GM19463 (cell line): ENCODE measurements at regions not wholly inside any gene's neighbourhood (a gene's known extent, or its start where the extent isn't known, plus 50 kb on each side); places are given as distances from the start of the nearest gene placed in this dataset.
A peak's percentile ranks its signal among the peaks of the same experiment; 100 is the strongest.

Experiments used
- ATAC-seq: cut with Tn5 transposase; IDR thresholded peaks from one replicate; pipeline ENCODE4 v1.9.1; 2021; ENCODE audit warnings: mild to moderate bottlenecking, moderate library complexity; ENCODE audit not compliant: unreplicated experiment

GRCh38 chr1:116230712-116231111, 119.5 kb downstream of the MAB21L3 start:
- no peak for ATAC-seq

DNA sequence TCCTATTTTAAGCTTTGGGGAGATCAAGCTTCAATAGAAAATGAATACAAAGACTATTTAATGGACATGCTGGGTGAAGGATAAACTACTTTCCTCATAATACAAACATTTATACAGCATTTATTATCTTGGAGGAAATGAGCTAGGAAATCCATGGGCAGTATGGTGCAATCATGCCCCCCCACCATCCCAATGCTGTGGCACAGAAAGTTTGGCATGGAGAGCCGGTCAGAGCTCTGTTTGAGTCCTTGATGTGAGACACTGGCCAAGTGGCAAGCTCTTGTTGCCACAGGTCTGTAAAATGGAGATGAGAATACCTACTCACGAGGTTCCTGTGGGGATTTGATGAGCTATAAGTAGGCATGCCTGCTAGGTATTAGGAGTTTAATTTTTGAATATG, 120.6 kb downstream of the MAB21L3 start:
- ATAC-seq: no peak

GRCh38 chr1:116232989-116233514, 121.9 kb downstream of the MAB21L3 start:
- ATAC-seq: peak; percentile 67

DNA sequence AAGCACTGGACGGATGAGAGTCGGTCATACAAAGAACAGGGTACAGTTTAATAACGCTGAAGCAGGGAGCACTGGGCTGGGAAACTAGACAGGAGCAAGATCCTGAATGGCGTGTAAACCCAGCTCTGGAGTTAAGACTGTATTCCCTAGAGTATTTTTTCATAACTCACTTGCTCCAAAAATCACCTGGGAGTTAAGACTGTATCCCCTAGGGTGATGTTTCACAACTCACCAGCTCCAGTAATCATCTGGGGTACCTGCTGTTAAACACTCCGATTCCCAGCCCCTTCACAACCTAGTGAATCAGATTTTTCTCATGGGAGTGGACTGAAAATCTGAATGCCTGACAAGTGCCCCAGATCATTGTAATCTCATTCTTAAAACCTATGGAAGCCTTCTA, 123.2 kb downstream of the MAB21L3 start:
- no peak for ATAC-seq

- ATAC-seq: no peak
Observed at GRCh38 chr1:116239916-116240315, 128.7 kb downstream of the MAB21L3 start.

- ATAC-seq: no peak
Observed at GRCh38 chr1:116242741-116243140, 130.3 kb upstream of the ATP1A1 start.

- ATAC-seq: no peak
Observed at GRCh38 chr1:116243333-116244054, 129.6 kb upstream of the ATP1A1 start.

- ATAC-seq: no peak
Observed at GRCh38 chr1:116246174-116246573, 126.9 kb upstream of the ATP1A1 start.

DNA sequence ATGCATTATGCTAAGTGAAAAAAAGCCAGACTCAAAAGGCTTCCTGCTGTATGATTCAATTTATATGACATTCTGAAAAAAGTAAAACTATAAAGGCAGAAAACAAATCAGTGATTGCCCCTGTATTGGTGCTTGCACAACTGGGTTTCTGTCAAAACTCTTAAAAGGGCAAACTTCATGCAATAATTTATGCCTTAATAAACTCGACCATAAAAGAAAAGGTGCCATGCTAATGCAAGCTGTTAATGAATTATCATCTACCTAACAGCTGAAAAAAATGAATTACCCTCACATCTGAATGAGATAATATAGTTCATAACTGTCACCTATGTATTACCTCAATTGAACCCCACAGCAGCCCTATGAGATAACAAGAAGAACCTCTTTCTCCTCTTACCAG, 120.8 kb upstream of the ATP1A1 start:
- ATAC-seq: no peak

GRCh38 chr1:116252785-116253184, 120.3 kb upstream of the ATP1A1 start:
- no peak for ATAC-seq

DNA sequence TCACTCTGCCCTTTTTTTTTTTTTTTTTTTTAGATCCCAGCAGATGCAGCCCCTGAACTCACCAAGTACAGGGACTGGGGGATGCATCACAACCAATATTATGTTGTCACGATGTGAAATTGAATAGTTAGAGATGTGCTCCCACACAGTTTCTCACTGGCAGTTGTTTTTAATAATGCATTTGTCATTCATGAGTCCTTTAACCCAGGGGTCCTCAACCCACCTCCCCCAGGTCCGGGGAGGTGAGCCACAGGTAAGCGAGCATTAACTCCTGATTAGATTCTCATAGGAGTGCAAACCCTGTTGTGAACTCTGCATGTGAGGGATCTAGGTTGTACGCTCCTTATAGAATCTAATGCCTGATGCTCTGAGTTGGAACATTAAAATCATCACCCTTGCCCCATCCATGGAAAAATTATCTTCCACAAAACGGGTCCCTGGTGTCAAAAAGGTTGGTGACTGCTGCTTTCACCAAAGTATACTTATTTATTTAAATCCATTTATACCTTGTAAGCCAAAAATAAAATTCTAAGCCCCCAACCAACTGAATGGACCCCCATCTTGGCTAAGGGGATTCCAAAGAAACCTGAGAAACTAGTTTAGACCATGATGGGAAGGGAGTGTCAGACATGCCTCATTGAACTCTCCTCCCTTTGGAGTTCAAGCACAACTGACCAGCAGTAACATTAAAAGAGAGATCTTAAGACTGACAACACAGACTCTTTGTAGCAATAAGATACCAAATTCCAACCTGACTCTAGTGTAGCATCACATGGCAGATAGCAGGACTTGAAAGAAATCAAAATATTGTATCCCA, 119.3 kb upstream of the ATP1A1 start:
- ATAC-seq: no peak

GRCh38 chr1:116254776-116255175, 118.3 kb upstream of the ATP1A1 start:
- ATAC-seq: no peak

- ATAC-seq: no peak
Observed at GRCh38 chr1:116255486-116256285, 117.4 kb upstream of the ATP1A1 start.

DNA sequence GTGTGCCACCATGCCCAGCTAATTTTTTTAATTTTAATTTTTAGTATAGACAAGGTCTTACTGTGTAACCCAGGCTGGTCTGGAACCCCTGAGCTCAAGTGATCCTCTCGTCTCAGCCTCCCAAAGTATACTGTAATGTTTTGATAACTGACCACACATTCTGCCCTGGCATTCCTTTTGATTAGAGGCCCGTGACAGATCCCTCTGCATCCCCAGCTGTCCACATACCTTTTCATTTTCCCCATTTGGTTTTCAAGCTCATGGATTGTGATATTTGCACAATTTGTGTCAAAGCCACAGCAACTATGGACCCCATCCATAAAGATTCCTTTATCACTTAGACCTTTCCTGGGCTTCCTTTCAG, 116.8 kb upstream of the ATP1A1 start:
- ATAC-seq: no peak

- ATAC-seq: no peak
Observed at GRCh38 chr1:116256875-116257274, 116.2 kb upstream of the ATP1A1 start.

- ATAC-seq: peak; percentile 87
Observed at GRCh38 chr1:116257341-116257767, 115.7 kb upstream of the ATP1A1 start.

- no peak for ATAC-seq
Observed at GRCh38 chr1:116257836-116258235, 115.2 kb upstream of the ATP1A1 start.

GRCh38 chr1:116258668-116259419, 114.2 kb upstream of the ATP1A1 start:
- ATAC-seq: no peak

DNA sequence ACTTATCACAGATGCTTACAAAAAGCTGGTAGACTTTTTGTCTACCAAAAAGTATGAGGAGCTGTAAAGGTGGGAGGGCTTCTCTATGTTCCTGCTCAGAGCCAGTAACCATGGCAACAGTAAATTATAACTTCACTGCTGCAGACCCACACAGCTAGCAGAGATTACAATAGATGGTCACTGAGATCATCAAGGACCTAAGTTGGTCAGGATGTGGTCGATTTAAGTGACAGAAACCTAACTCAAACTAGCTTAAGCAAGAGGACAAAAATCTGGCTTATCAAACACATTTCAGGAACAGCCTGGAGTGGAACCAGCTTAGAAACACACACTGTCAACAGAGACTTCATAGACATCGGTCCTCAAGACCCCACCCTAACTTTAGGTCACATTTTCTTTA, 113.4 kb upstream of the ATP1A1 start:
- no peak for ATAC-seq

DNA sequence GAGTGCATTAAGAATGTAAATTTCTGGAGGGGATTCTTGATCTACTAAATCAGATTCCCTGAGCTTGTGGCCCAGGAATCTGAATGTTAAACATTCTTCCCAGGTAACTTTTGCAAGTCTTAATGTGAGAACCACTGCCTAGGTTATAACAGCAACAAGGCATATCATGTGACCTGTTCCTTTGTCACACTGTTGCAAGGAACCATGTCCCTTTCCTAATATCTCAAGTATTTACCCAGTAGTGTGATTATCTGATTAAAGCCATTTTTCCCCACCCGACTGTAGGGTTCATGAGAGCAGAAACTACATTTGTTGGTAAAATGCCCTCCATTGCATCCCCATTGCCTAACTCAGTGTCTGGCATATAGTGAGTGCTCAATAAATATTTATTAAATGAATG, 112.9 kb upstream of the ATP1A1 start:
- no peak for ATAC-seq

GRCh38 chr1:116260621-116261020, 112.4 kb upstream of the ATP1A1 start:
- no peak for ATAC-seq
